Adrenal gland (tissue), 5 donors: ENCODE measurements at regions not wholly inside any gene's neighbourhood (a gene's known extent, or its start where the extent isn't known, plus 50 kb on each side); places are given as distances from the start of the nearest gene placed in this dataset.

Experiments used
- POLR2A ChIP-seq, 2 donors: fragments of 450-650 bp; IDR thresholded peaks; one replicate each; pipeline ENCODE4 v1.6.1; 2017; ENCODE audit warnings: antibody characterized with exemption in 2 of 2, mild to moderate bottlenecking in 2 of 2, moderate library complexity in 1 of 2
- TF ChIP-seq, protein P1 (sequence below), 6 experiments: fragments of 450-650 bp in 4 of 6; fragments of 200-600 bp in 2 of 6; sonication (generic) in 1 of 6; IDR thresholded peaks; 1 replicate in 5 of 6; 2 replicates in 1 of 6; pipeline versions ENCODE4 v1.5.1 to v1.8.0; 2016 to 2021; ENCODE audit warnings: antibody characterized with exemption in 6 of 6, mild to moderate bottlenecking in 2 of 6, moderate library complexity in 1 of 6
- donor health status: DM: no; HTN: no; CAD: no.

DNA sequence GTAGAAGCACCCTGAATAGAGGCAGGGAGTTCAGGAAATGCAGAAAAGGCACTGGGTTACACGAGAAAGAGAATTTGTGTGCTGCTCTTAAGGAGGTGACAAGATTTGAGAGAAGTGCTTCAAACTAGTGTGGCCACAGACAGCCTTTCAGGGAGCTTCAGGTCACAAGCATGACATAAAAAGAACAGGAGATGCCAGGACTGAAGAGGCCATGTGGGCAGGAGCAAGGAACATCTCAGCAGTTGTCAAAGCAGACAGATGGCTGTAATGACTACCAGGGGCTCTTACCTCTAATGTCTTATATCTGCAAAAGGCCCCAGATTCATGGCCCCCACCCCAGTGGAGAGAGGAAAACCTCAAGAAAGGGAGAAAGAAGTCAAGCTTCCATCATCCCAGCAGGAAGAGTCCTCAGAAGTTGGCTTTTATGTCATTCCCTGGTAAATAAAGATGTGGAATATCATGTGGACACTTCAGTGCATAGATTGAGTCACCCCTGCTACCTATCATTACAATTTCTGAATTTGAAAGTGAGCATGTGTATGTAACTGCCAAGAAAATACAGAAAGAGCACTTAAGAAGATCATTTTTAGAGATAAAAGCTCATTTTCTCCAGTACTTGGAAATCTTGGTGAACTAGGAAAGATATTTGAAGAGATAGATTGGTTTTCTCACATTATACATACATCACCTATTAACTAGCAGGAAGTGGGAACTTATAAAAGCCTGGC is 214.4 kb upstream of the RORB start:
- TF ChIP-seq, protein P1, sequence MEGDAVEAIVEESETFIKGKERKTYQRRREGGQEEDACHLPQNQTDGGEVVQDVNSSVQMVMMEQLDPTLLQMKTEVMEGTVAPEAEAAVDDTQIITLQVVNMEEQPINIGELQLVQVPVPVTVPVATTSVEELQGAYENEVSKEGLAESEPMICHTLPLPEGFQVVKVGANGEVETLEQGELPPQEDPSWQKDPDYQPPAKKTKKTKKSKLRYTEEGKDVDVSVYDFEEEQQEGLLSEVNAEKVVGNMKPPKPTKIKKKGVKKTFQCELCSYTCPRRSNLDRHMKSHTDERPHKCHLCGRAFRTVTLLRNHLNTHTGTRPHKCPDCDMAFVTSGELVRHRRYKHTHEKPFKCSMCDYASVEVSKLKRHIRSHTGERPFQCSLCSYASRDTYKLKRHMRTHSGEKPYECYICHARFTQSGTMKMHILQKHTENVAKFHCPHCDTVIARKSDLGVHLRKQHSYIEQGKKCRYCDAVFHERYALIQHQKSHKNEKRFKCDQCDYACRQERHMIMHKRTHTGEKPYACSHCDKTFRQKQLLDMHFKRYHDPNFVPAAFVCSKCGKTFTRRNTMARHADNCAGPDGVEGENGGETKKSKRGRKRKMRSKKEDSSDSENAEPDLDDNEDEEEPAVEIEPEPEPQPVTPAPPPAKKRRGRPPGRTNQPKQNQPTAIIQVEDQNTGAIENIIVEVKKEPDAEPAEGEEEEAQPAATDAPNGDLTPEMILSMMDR (IDR thresholded peaks at IDR 0.05), result no peak
- TF ChIP-seq POLR2A (IDR thresholded peaks at IDR 0.05), result no peak
